ENCODE measurements at regions not wholly inside any gene's neighbourhood (a gene's known extent, or its start where the extent isn't known, plus 50 kb on each side); places are given as distances from the start of the nearest gene placed in this dataset.

- no peak for DNase-seq
- in situ Hi-C loops (cut with HindIII; ENCODE audit: low pct_ligation_motif_present, low pct_unique_long_range_greater_than_20kb, low sequenced_read_pairs) = no loop called here
These were observed 164.4 kb upstream of the NT5C1B start for GRCh38 chr2:18753722-18754121.

DNA sequence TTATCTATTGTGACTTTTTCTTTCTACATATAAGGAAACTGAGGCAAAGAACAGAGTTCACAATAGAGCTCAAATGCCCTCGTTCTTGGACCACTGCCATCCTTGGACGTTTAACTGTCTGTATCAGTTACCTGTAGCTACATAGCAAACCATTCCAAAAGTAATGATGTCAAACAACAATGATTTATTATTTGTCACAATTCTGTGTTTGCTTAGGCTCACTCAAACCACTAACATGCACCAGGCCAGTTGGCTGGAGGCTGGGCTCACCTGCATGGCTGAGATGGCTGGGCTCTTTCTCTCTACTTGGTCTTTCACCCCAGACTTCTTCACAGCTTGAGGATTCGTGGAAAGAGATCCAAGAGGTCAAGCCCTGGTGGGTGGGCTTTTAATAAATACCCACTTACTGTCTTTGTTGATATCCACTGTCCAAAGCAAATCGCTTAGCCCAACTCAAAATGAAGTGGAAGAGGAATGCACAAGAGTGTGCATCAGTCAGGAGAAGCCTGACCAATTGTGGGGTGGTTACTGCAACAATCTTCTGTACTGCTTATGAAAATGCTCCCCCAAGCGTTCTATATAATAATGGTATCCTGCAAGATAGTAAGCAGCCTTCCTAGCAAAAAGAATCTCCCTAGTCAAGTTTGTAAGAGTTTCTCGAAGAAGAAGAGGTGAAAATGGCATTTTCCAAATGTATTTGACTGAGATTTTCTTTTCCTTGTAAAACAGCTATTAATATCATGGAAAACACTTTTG is 163.5 kb upstream of the NT5C1B start:
- in situ Hi-C loops (cut with HindIII; ENCODE audit: low pct_ligation_motif_present, low pct_unique_long_range_greater_than_20kb, low sequenced_read_pairs) = no loop called here
- no peak for DNase-seq

DNA sequence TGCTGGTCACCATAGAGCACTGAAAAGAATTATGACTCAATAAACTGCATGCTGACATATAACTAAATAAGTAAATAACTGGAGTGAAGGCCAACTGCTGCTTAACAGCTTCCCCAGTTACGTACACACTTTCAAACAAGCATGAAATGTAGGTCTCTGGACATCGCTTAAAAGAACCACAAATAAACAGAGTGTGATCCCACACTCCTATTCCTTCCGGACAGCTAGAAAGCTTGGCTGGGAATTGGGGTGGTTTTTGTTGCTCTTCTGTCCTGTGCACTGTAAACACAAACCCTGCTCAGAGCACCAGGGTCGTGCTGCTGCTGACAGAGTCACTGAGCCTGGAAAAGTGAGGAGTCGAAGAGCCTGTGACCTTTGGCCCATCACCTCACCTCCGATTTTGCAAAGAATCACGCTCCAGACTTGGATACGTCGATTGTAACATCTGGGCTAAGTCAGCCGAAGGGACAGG is 162.7 kb upstream of the NT5C1B start:
- DNase-seq = no peak
- in situ Hi-C loops (cut with HindIII; ENCODE audit: low pct_ligation_motif_present, low pct_unique_long_range_greater_than_20kb, low sequenced_read_pairs) = no loop called here

DNA sequence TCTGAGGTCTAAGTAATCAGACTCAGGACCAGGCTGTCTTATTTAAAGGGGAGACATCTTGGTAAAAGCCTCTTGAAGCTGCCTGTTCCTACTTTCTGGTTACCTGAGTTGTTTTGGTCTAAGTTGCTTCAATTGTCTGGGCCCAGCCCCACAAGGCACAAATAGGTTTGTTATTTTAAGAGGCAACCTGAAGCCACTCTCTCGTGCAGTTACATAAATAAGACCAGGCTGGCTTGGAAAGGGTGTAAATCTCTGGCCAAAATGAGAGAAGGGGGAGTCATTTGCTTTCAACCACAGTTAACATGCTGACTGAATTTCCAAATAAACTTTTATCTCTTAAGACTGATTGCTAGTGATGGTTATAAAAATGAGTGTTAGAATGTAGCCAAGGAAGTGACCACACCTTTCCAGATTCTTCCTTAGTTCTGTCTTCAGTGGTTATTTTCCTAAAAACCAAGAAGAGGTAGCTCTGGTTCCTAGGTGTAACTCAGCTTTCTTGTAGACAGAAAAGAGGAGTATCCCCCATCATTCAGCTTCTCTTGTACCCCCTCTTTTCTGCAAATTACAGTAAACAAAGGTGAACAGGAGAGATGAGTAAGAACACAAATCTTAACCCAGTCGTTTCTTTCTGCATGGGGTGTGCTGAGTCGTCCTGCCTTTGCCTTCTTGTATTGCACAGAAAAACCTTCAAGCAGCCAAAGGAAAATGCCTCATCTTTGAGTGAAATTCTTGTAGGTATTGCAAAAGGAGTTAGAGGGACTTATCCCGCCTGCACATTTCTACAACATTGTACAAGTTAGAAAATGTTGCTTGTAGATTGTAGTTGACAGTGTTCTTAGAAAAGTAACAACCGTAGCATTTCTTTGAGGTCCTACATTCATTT is 161.5 kb upstream of the NT5C1B start:
- in situ Hi-C loops (cut with HindIII; ENCODE audit: low pct_ligation_motif_present, low pct_unique_long_range_greater_than_20kb, low sequenced_read_pairs) = no loop called here
- no peak for DNase-seq

- in situ Hi-C loops (cut with HindIII; ENCODE audit: low pct_ligation_motif_present, low pct_unique_long_range_greater_than_20kb, low sequenced_read_pairs) = no loop called here
- DNase-seq = peak; percentile 67
These were observed 160.7 kb upstream of the NT5C1B start for GRCh38 chr2:18749912-18750526.

- in situ Hi-C loops (cut with HindIII; ENCODE audit: low pct_ligation_motif_present, low pct_unique_long_range_greater_than_20kb, low sequenced_read_pairs) = no loop called here
- no peak for DNase-seq
These were observed 156.3 kb upstream of the NT5C1B start for GRCh38 chr2:18745431-18746272.

DNA sequence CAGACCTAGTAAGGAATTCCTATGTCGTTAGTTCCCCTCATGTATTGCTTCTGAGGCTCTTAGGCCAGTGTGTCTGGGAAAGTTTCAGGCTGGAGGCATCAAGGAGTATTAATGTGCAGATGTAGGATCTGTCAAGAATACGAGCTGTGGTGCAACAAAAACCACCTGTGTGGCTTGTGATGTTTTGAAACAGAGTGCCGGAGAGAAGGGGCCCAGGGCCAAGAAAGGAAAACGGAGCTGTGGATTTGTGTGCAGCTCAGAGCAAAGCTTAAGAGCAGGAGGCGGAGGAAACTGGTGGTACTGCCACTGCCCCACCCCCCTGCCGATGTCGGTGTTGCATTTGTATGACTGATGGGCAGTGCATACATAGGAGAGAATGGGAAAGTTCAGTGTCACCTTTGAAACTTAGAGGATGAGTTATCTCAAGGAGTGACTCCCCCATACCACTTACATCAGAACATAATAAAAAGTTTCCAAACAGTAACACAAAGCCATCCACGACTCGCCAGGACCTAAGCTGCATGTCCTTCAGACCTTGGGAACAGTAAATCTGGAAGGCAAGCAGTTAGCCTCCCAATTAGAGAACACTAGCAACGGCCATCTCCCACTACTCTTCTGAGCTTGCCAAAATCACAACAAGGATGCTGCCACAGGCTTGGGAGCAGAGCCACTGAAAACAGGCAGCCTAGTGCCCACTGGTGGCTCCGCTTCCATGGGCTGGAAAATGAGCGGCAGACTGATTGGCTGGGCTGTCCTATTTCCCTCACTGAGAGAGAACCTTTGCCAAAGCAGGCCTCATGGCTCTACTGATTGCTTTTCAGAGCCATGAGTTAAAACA is 152.7 kb upstream of the NT5C1B start:
- in situ Hi-C loops (cut with HindIII; ENCODE audit: low pct_ligation_motif_present, low pct_unique_long_range_greater_than_20kb, low sequenced_read_pairs) = no loop called here
- no peak for DNase-seq

DNA sequence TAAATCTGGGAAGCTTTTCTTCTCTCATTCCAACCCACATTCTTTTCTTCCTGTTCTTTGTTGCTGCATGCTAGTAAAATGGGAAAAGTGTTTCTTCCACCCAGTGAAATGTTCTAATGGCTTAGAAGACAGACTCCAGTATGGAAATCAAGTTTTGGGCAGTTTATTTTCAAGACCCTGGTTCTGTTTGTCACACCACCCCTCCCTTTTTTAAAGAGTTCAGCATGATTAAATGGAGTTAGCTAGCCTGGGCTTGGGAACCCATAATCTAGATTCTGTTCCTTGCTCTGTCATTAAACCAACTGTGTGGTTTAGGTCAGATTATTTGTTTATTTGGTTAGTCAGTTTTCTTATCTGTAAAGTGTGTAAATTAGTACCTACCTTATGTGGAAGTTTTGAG is 151.8 kb upstream of the NT5C1B start:
- DNase-seq = no peak
- in situ Hi-C loops (cut with HindIII; ENCODE audit: low pct_ligation_motif_present, low pct_unique_long_range_greater_than_20kb, low sequenced_read_pairs) = no loop called here

DNA sequence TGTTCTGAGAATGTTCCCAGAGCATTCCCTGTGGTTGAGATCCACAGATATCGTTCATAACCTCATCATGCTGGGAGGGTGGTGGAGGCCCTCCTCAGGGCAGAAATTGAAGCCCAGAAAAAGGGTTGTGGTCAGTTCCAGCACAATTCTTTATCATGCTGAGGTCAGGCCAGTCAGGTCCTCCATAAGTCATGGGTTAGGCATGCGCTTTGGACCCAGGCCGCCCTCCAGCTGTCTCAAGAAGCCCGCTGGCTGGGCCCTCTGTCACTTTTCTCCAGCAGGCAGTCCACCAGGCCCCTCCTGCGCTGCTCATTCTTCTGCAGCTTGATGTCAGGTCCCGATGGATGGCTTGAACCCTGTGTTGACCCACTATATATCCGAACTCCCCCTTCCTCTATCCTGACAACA is 151.1 kb upstream of the NT5C1B start:
- DNase-seq = no peak
- in situ Hi-C loops (cut with HindIII; ENCODE audit: low pct_ligation_motif_present, low pct_unique_long_range_greater_than_20kb, low sequenced_read_pairs) = no loop called here

GRCh38 chr2:18731666-18732065 is 142.3 kb upstream of the NT5C1B start:
- in situ Hi-C loops (cut with HindIII; ENCODE audit: low pct_ligation_motif_present, low pct_unique_long_range_greater_than_20kb, low sequenced_read_pairs) = no loop called here

DNA sequence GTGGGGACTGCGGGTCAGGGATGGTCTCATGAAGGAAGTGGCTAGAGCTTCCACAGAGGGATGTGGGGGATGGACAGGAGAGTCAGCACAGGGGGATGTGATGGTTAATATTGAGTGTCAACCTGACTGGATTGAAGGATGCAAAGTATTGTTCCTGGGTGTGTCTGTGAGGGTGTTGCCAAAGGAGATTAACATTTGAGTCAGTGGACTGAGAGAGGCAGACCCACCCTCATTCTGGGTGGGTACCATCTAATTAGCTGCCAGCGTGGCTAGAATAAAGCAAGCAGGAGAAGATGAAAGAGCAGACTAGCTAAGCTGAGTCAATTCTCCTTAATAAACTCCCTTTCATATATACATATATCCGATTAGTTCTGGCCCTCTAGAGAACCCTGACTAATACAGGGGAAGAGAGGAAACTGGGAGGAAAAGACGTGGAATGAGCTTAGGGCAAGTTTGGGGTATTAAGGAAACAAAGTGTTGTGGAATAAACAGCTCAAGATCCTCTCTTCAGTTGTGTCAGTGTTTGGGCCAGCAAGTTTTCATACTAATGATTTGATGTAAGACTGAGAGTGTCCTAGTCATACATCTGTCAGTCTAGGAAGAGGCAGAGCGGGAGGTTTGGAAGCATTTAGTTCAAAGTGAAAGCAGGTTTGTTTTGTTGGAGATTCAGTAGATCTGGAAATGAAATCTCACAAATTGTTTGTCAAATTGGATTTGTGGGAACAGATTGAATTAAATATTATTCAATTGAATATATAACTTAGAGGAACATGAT is 135.2 kb upstream of the NT5C1B start:
- no peak for DNase-seq
- in situ Hi-C loops (cut with HindIII; ENCODE audit: low pct_ligation_motif_present, low pct_unique_long_range_greater_than_20kb, low sequenced_read_pairs) = no loop called here

More at GRCh38 chr2:18731666-18732065, 142.3 kb upstream of the NT5C1B start:
- no peak for DNase-seq

GRCh38 chr2:18723219-18723618 is 133.8 kb upstream of the NT5C1B start:
- in situ Hi-C loops (cut with HindIII; ENCODE audit: low pct_ligation_motif_present, low pct_unique_long_range_greater_than_20kb, low sequenced_read_pairs) = no loop called here
- no peak for DNase-seq

GRCh38 chr2:18722101-18722500 is 132.7 kb upstream of the NT5C1B start:
- no peak for DNase-seq
- in situ Hi-C loops (cut with HindIII; ENCODE audit: low pct_ligation_motif_present, low pct_unique_long_range_greater_than_20kb, low sequenced_read_pairs) = no loop called here

GRCh38 chr2:18721038-18721922 is 131.9 kb upstream of the NT5C1B start:
- DNase-seq = no peak
- in situ Hi-C loops (cut with HindIII; ENCODE audit: low pct_ligation_motif_present, low pct_unique_long_range_greater_than_20kb, low sequenced_read_pairs) = no loop called here

GRCh38 chr2:18719978-18720775 is 130.8 kb upstream of the NT5C1B start:
- in situ Hi-C loops (cut with HindIII; ENCODE audit: low pct_ligation_motif_present, low pct_unique_long_range_greater_than_20kb, low sequenced_read_pairs) = no loop called here
- DNase-seq = peak; percentile 49
